Endothelial cell of umbilical vein (primary cell): ENCODE measurements at regions not wholly inside any gene's neighbourhood (a gene's known extent, or its start where the extent isn't known, plus 50 kb on each side); places are given as distances from the start of the nearest gene placed in this dataset.

ENCODE experiments used
- CTCF ChIP-seq, 2 donors: IDR thresholded peaks; 1 replicate in 1 of 2; 2 replicates in 1 of 2; pipeline ENCODE4 v1.5.1; 2011; ENCODE audit warnings: low read length in 2 of 2, mild to moderate bottlenecking in 2 of 2, moderate library complexity in 2 of 2, control low read depth in 1 of 2, inconsistent platforms in 1 of 2, low read depth in 1 of 2; ENCODE audit not compliant: insufficient read depth in 1 of 2; ENCODE audit errors: extremely low read depth in 1 of 2
- MYC ChIP-seq: IDR thresholded peaks from one replicate; pipeline ENCODE4 v1.6.1; 2011; ENCODE audit warnings: mild to moderate bottlenecking, low read depth, low read length

- TF ChIP-seq MYC, result no peak
- no peak for TF ChIP-seq CTCF (IDR thresholded peaks at IDR 0.05; ENCODE audit: extremely low read depth in 1 of 2, insufficient read depth in 1 of 2, low read depth in 1 of 2, low read length in 2 of 2)
Observed at GRCh38 chr14:94701861-94702370, 68.0 kb downstream of the GSC start.
